GM06990 (cell line): ENCODE measurements at regions not wholly inside any gene's neighbourhood (a gene's known extent, or its start where the extent isn't known, plus 50 kb on each side); places are given as distances from the start of the nearest gene placed in this dataset.

ENCODE experiments used
- DNase-seq: peaks from one replicate; pipeline ENCODE4 v3.0.0-alpha.2; 2011; ENCODE audit not compliant: insufficient read length; ENCODE audit errors: extremely low read depth
- H3K27me3 ChIP-seq: replicated peaks from 2 replicates; pipeline ENCODE4 v1.6.0; 2011; ENCODE audit warnings: low read length; ENCODE audit not compliant: control insufficient read depth, insufficient read depth
- H3K36me3 ChIP-seq: 2 replicates; pipeline ENCODE4 v1.5.1; 2011; ENCODE audit warnings: low read length; ENCODE audit not compliant: control insufficient read depth, insufficient read depth
- H3K4me3 ChIP-seq: replicated peaks from 2 replicates; pipeline ENCODE4 v1.5.1; 2011; ENCODE audit warnings: low read depth, mild to moderate bottlenecking, control low read depth, low read length
- CTCF ChIP-seq: IDR thresholded peaks from 2 replicates; pipeline ENCODE4 v1.5.1; 2011; ENCODE audit warnings: low read length, control low read depth, mild to moderate bottlenecking, inconsistent platforms; ENCODE audit not compliant: insufficient read depth, poor library complexity, severe bottlenecking

DNA sequence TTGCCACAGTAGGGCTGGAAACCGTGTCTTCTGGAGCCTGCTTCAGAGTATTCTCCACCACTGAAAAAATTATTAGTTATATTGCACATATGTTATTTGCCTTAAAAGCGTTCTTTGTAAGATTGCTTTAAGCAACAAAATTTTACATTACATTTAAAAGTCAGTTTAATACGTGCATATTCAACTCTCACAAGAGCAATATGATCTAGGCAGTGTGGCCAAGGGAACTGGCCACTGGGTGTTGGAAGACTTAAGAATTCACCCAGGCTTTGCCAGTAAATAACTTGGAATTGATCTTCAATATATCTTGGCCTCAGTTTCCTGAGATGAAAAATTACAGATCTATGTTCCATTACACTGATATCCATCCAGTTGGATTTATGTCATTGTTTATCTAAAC is 694.4 kb downstream of the EFNA5 start:
- TF ChIP-seq CTCF: no peak
- H3K36me3 ChIP-seq: no peaks in the 10 kb centered on the region
- no peak overlapping the region for H3K4me3 ChIP-seq
- DNase-seq: no peak
- H3K27me3 ChIP-seq: no peaks in the 10 kb centered on the region

DNA sequence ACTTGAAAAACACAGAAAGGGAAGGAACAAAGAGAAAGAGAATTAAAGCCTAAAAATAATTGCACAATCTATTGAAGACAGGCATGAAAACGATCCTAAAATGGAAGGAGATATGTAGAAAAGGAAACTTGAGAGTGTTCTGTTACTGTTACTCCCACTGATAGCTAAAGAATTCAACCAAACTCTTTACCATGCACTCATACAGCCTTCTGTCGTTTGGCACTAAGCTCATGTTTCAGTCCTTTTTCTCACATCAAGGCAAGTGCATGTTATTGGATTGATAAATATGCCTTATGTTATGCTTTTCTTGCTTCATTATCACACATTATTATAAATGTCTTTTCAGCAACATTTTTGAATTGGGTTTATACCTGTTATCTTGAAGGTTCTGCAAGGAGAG is 696.5 kb downstream of the EFNA5 start:
- Histone ChIP-seq H3K27me3 (no peaks in the 10 kb centered on the region), H3K36me3 (no peaks in the 10 kb centered on the region), H3K4me3 (no peak overlapping the region)
- no peak for TF ChIP-seq CTCF
- DNase-seq: no peak

GRCh38 chr5:106966686-106967315 is 703.9 kb downstream of the EFNA5 start:
- TF ChIP-seq CTCF: no peak
- DNase-seq: no peak

DNA sequence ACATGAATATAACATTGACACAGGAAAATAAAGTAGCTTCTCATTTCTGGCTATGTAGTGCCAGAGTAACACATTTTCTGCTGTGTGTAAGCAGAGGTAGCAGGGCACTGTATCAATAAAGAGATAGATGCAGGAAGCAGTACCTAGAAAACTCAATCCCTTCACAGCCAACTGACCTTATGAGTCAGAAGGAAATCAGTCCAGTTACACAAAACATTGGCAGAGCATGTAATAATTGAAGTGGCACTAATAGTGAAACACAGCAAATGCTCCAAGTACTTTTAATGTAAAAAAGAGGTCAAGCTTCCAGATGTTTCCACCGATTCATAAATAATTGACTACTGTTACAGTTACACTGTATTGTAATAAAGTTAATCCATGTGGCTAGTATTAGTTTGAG is 706.6 kb downstream of the EFNA5 start:
- Histone ChIP-seq H3K36me3 (no peaks in the 10 kb centered on the region), H3K4me3 (no peak overlapping the region), H3K27me3 (no peaks in the 10 kb centered on the region)
- TF ChIP-seq CTCF: no peak
- no peak for DNase-seq

More at GRCh38 chr5:106966686-106967315, 703.9 kb downstream of the EFNA5 start:
- Histone ChIP-seq H3K4me3 (no peak overlapping the region), H3K27me3 (no peaks in the 10 kb centered on the region), H3K36me3 (no peaks in the 10 kb centered on the region)

- Histone ChIP-seq H3K27me3 (no peaks in the 10 kb centered on the region), H3K36me3 (no peaks in the 10 kb centered on the region), H3K4me3 (no peak overlapping the region)
- DNase-seq: no peak
- TF ChIP-seq CTCF: no peak
Measured at GRCh38 chr5:106963630-106964029, 707.1 kb downstream of the EFNA5 start.
